Right ventricle myocardium superior (tissue), 1 donor: ENCODE measurements at regions not wholly inside any gene's neighbourhood (a gene's known extent, or its start where the extent isn't known, plus 50 kb on each side); places are given as distances from the start of the nearest gene placed in this dataset.
A peak's percentile ranks its signal among the peaks of the same experiment; 100 is the strongest.
"Not testable (repeated sequence)": the region's sequence is repeated elsewhere in the genome, so short reads cannot be mapped to it uniquely, and the experiment has no call there.

Experiments used
- ATAC-seq: fragments of 200-7000 bp; cut with Tn5 transposase; one replicate; pipeline ENCODE4 v1.9.1; 2020; ENCODE audit warnings: mild to moderate bottlenecking; ENCODE audit not compliant: poor library complexity
- DNase-seq: peaks from one replicate; pipeline ENCODE4 v3.0.0-alpha.2; 2020
- intact Hi-C: fragments of 100-400 bp; cut with DNase I; formaldehyde crosslinking; loops from one replicate; pipeline ENCODE4 v1.11.2; 2022
- donor health status: DM: no; HTN: yes; CAD: no; lungs with severe emphysema.

DNA sequence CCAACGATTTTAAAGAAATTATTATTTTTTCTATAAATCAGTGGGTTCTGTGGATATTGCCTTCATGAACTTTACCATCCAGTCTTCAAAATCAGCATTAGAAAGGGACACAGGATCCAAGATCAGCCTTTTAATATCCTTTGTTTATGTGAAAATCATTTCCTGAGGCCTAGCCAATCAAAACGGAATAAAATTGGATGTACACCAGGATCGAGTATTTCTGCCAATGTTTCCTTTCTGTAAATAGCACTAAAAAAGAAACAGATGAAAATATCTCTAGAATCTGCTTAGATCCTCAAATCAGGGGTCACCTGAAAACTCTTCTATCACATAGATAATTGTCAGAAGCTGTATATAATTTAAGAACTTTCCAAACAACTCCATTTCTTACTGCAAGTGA is 1598.5 kb downstream of the LRRC4C start:
- intact Hi-C loops: no loop called here
- no peak for DNase-seq
- no peak for ATAC-seq

DNA sequence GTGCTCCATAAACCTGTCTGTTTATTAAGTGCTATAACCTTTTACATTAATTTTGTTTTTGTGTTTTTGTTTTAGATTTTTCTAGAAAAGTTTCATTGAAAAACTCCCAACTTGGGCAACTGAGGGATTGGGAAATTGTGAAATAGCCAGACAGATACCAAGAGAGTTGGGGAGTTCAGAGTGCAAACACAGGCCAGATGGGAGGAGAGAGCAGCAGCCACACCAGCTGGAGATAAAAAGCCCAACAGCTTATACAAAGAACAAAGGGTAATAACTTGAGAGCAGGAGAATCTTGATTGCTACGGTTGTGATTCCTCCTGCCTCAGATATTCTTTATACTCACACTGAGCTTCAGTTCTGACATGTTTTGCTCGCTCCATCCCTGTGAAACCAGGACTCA is 1642.2 kb downstream of the LRRC4C start:
- intact Hi-C loops: no loop called here
- DNase-seq: no peak
- ATAC-seq: no peak

GRCh38 chr11:39810358-39810757 is 1649.1 kb downstream of the LRRC4C start:
- intact Hi-C loops: no loop called here
- DNase-seq (no peak), ATAC-seq (no peak)

DNA sequence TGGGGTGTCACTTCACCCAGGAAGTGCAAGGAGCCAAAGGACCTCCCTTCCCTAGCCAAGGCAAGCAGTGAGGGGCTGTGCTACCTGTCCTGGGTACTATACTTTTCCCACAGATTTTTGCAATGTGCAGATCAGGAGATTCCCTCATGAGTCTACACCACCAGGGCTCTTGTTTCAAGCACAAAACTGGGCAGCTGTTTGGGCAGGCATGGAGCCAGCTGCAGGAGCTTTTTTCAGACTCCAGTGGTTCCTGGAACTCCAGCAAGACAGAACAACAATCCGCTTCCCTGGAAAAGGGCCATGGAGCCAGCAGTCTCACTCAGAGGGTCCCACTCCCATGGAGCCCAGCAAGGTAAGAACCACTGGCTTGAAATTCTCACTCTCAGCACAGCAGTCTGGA is 1649.6 kb downstream of the LRRC4C start:
- ATAC-seq: no peak
- intact Hi-C loops: no loop called here
- no peak for DNase-seq

GRCh38 chr11:39807904-39808303 is 1651.5 kb downstream of the LRRC4C start:
- intact Hi-C loops: no loop called here
- ATAC-seq: no peak
- DNase-seq: no peak

- ATAC-seq (no peak), DNase-seq (no peak)
- intact Hi-C loops: no loop called here
Measured at GRCh38 chr11:39806652-39807051, 1652.8 kb downstream of the LRRC4C start.

- no peak for DNase-seq
- ATAC-seq: no peak
- intact Hi-C loops: no loop called here
Measured at GRCh38 chr11:39804271-39804670, 1655.2 kb downstream of the LRRC4C start.

DNA sequence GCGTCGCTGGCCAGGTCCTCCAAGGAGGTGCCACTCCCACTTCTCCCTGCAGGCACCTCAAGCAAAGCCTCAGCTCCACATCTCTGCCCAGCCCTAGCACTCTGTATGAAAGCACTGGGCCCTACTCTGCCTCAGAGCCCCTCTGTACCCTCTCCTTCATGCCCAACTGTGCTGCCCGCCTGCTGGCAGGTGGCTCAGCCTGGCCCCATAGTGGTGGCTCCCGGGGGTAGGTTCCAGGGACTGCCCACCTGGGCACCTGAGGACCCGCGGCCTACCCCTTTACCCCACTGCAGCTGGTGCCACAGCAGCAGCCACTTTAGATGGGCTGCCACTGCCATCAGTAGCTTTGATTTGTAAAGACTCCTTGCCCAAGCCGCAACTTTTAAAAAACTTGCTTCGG is 1672.8 kb downstream of the LRRC4C start:
- ATAC-seq (no peak), DNase-seq (no peak)
- intact Hi-C loops: no loop called here

DNA sequence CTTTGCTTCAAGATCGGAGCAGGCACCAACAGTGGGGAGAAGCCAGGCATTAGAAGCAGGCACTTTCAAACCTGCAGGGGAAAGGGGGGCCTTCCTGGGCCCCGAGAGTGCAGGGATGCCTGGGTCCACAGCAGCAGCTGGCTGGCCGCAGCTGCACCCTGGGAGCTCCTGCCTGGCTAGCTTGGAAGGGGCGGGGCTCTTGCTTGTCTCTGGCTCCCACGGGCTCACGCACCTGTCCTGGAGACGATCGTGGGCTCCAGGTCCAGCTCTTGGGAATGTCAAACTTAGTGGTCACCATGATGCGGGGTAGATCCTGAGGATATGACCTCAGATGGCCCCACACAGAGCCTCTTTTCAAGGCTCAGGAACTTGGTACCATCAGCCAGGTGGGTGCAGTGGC is 1673.2 kb downstream of the LRRC4C start:
- no peak for ATAC-seq
- no peak for DNase-seq
- intact Hi-C loops: no loop called here

DNA sequence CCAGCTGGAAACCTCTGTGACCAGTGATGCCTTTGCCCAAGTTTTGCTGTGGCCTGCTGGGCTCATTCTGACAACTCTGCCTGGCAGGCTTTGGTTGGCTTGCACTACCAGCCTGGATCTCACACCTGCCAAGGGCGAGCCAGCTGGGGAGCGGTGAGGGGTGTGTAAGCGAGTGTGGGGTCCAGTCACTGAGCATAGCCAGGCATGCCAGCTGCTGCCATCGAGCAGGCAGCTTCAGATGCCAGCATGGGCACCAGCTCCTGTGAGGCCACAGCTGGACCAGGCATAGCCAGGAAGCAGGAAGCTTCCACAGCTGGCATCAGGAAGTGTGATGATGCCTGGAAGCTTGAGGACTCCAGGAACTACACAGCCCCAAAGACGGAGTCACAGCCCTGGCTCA is 1674.6 kb downstream of the LRRC4C start:
- no peak for ATAC-seq
- intact Hi-C loops: no loop called here
- peak; percentile 23 for DNase-seq

- ATAC-seq: no peak
- intact Hi-C loops: no loop called here
- no peak for DNase-seq
Measured at GRCh38 chr11:39780131-39780530, 1679.3 kb downstream of the LRRC4C start.

GRCh38 chr11:39777035-39777434 is 1682.4 kb downstream of the LRRC4C start:
- ATAC-seq: no peak
- DNase-seq: no peak
- intact Hi-C loops: no loop called here

DNA sequence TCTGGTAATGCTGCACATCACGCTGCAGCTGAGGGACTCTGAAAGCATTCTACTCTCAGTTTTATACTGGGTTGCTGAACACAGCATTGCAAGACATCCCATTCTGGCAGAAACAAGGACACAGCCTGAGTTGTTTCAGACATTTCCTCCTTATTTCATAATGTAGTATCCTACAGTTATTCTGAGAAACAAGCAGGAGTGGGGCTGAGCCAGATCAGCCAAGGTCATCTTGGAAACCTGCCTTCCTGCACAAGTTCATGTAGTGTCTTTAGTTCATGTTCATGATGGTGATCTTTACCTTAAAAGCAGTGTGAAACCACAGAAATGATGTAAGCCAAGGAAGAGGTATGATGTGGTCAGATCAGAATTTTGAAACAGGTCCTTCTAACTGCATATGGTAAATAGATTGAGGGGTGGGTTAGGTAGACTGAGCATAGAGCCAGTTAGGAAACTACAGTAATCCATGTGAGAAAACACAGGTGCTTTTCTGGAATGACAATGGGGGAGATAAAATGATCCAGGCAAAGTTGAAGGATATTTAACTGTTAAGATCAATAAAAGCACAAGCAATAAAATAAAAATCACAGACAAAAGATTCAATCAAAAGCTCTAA is 1686.8 kb downstream of the LRRC4C start:
- DNase-seq: no peak
- intact Hi-C loops: no loop called here
- ATAC-seq: no peak

- intact Hi-C loops: no loop called here
- DNase-seq (no peak), ATAC-seq (no peak)
Measured at GRCh38 chr11:39768214-39768613, 1691.2 kb downstream of the LRRC4C start.

DNA sequence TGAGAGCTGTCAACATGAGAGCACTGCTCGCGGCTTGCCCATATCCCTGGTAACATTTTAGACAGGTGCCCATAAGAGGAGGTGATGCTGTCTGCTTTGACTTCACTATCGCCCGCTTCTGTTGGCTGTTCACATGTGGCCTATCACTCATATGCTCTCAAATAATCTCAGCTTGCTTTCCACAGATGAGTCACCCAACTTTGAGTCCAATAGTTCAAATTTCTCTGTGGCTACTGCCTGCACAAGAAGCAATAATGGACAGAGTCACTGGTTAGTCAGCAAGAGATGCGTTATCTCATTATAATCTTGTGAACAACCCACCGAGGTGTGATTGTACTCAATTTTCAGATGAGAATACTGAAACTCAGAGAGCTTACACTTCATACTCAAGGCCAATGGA is 1714.1 kb downstream of the LRRC4C start:
- ATAC-seq (no peak), DNase-seq (no peak)
- intact Hi-C loops: no loop called here

- DNase-seq (no peak), ATAC-seq (no peak)
- intact Hi-C loops: no loop called here
Measured at GRCh38 chr11:39741066-39741465, 1718.4 kb downstream of the LRRC4C start.

DNA sequence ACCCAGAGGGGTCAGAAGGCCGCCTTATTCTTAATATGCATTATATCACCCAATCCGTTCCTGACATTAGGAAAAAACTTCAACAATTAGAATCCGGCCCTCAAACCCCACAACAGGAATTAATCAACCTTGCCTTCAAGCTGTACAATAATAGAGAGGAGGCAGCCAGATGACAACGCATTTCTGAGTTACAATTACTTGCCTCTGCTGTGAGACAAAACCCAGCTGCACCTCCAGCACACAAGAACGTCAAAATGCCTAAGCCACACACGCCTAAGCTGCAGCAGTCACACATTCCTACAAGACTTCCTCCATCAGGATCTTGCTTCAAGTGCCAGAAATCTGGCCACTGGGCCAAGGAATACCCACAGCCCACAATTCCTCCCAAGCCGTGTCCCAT is 1723.1 kb downstream of the LRRC4C start:
- intact Hi-C loops, DNase-seq, ATAC-seq: not testable (repeated sequence)

- intact Hi-C loops: no loop called here
- DNase-seq (no peak), ATAC-seq (no peak)
Measured at GRCh38 chr11:39732001-39732400, 1727.5 kb downstream of the LRRC4C start.

DNA sequence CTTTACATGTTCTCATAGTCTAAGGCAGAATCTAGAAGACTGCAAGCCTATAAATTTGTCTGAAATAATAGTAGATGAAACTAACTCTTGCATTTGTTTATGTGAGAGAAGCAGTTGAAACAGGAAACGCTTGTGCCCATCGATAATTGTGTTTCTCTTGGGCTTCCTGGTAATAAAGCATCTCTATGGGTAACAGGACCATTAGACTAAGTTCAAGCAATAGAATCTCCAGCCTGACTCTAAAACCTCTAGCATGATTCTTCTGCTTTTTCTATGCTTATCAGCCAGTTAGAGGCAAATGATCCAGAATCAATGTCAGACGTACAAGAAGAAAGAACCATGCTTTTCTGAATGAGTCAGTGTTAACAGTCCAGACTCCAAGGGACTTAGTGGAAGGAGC is 1734.4 kb downstream of the LRRC4C start:
- no peak for ATAC-seq
- no peak for DNase-seq
- intact Hi-C loops: no loop called here

DNA sequence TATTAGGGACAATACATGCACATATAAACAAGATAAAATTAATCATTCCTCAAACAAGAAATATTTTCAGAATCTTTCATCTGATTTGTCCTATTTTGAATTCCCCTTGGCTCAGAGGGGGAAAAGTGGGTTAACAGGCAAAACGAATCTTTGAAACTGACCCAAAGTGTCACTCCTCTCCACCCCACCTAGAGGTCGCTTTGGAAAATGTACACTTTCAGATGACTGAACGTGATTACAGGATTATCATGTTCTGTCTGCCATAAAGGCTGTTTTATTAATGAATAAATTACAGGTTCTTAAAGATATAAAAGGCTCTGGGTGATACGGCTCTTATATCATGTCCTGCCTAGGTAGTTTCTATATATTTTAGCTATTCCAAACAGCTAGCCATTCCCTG is 1735.0 kb downstream of the LRRC4C start:
- intact Hi-C loops: no loop called here
- DNase-seq: no peak
- no peak for ATAC-seq

DNA sequence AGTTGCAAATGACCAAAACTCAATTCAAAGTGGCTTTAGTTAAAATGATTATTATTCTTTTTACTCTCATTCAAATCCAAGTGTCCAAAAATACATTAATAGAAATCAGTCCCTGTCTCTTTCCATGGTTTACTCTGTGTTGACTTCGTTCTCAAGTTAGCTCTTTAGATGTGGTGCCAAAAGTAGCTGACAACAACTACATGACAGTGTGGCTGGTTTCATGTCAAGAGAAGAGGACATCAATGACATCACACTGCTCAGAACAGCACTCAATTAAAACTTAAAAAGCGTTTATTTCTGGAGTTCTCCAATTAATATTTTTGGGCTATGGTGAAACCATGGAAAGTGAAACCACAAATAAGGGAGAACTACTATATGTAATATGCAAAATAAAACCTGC is 1746.9 kb downstream of the LRRC4C start:
- ATAC-seq (no peak), DNase-seq (no peak)
- intact Hi-C loops: no loop called here
